GM19468 (cell line): ENCODE measurements at regions not wholly inside any gene's neighbourhood (a gene's known extent, or its start where the extent isn't known, plus 50 kb on each side); places are given as distances from the start of the nearest gene placed in this dataset.

ENCODE experiments used
- ATAC-seq: cut with Tn5 transposase; IDR thresholded peaks from one replicate; pipeline ENCODE4 v1.9.1; 2021; ENCODE audit warnings: mild to moderate bottlenecking, moderate library complexity, moderate number of reproducible peaks; ENCODE audit not compliant: unreplicated experiment; ENCODE audit errors: extremely low read depth

DNA sequence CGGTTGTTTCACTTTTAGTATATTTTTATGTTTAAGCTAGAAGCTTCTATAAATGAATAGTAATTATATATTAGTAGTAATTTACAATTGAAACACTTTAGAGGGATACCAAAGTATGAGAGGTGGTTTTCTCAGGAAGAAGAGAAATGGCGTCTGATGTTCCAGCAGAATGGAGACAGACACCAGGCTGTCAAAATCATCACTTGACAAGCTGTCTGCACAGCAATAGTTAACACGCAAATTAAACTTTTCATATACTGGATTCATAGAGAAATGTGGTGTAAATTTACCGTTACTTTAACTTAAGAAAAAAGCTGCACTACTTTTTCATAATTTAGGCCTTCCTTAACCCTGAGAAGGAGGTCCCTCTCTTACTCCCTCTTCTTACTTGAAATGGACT is 82.6 kb downstream of the FAM217A start:
- no peak for ATAC-seq

- ATAC-seq = no peak
Observed at GRCh38 chr6:3997177-3997770, 81.7 kb downstream of the FAM217A start.

GRCh38 chr6:3999800-4000661 is 78.9 kb downstream of the FAM217A start:
- ATAC-seq = no peak

- no peak for ATAC-seq
Observed at GRCh38 chr6:4004249-4004648, 74.7 kb downstream of the FAM217A start.

DNA sequence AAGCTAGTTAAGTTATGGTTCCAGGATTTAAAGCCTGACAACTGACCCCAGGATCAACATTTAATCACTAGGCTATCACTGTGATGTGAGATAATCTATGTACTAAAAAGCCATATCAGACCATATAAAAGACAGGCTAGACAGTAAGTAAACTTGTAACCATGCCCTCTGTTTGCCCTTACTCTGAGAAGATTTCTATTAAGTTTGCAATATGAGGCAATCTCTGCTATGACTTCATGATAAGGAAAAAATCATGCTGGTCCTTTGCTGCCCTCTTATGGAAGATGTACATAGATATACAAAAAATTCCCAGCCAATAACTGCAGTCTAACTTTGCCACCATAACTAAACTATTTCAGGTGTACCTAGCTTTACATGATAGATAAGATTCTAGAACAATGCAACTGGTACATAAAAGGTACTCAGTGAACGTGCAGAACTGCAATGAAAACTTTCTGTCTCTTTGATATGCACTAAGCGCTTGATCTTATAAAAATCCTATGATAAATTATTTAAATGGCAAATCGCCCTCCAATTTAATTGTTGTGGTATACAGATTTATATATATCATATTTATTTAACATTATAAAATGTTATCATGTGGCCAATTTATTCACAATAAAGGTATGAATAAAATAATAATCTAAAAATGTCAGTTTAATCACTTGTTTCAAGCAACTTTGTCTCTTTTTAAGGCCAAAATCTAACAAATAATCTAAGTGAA is 70.5 kb downstream of the FAM217A start:
- ATAC-seq = no peak

- no peak for ATAC-seq
Observed at GRCh38 chr6:4009486-4009885, 69.5 kb downstream of the FAM217A start.

DNA sequence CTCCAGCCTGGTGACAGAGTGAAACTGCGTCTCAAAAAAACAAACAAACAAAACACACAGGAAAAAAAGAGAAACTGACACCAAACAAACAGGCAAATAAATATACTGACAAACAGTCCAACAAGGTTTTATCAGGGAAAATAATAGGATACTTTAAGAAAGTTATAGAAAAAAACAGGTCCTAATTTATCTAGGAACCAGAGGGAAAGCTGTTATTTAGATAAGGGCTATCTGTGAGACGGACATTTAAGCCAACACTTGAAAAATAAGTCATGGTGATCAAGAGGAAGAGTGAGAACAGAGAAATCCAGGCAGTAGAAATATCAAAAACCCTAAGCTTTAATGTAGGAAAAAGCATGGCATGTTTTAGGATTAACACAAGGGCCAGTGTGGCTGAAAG is 68.9 kb downstream of the FAM217A start:
- no peak for ATAC-seq

DNA sequence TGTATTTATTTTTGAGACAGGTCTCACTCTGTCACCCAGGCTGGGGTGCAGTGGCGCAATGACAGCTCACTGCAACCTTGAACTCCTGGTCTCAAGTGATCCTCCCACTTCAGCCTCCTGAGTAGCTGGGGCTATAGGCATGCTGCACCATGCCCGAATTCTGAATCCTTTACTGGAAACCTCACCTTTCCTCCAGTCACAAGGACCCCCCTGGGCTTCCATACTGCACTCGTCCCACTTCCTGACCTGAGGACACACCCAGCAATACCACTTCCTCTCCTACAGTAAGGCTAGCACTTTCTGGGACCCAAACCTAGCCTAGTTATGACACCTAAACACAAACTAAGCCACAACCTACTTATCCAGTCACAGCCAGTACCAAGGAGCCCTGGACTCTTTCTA is 68.2 kb downstream of the FAM217A start:
- no peak for ATAC-seq

- no peak for ATAC-seq
Observed at GRCh38 chr6:4012826-4013225, 66.1 kb downstream of the FAM217A start.

GRCh38 chr6:4017058-4017739 is 61.7 kb downstream of the FAM217A start:
- no peak for ATAC-seq

DNA sequence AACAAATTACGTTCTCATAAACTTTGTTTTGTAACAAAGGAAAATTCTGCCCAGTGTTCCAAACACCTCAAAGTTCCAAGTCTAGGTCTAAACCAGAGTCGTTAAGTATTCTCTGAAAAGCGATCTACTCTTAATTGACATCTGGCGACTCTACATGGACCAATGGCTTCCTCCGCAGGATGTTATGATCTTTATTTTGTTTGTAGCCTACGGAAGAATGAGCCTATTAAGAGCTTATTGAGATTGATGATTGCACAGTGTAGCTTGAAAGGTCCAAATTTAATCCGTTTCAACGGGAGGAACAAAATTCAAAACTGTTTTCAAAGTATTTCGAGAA is 61.1 kb downstream of the FAM217A start:
- no peak for ATAC-seq

- ATAC-seq = peak; percentile 70
Observed at GRCh38 chr6:4018171-4018923, 60.6 kb downstream of the FAM217A start.
